H9 (cell line): ENCODE measurements at regions not wholly inside any gene's neighbourhood (a gene's known extent, or its start where the extent isn't known, plus 50 kb on each side); places are given as distances from the start of the nearest gene placed in this dataset.

ENCODE experiments used
- DNase-seq: peaks from one replicate; pipeline ENCODE4 v3.0.0-alpha.2; 2017
- H2AFZ ChIP-seq: one replicate; pipeline ENCODE4 v1.6.1; 2013; ENCODE audit warnings: mild to moderate bottlenecking, low read length, control low read depth, moderate library complexity
- H2AK5ac ChIP-seq: 2 replicates; pipeline ENCODE4 v1.6.1; 2013; ENCODE audit warnings: low read length, control low read depth, mixed read lengths; ENCODE audit not compliant: insufficient read length
- H2BK120ac ChIP-seq: one replicate; pipeline ENCODE4 v1.6.1; 2013; ENCODE audit warnings: low read depth, mild to moderate bottlenecking, low read length, control low read depth, inconsistent platforms; ENCODE audit not compliant: poor library complexity, severe bottlenecking
- H2BK12ac ChIP-seq: 2 replicates; pipeline ENCODE4 v1.6.1; 2013; ENCODE audit warnings: low read length, control low read depth, mixed read lengths, low read depth; ENCODE audit not compliant: insufficient read length
- H2BK15ac ChIP-seq: 2 replicates; pipeline ENCODE4 v1.6.1; 2013; ENCODE audit warnings: low read depth, low read length, control low read depth
- H2BK20ac ChIP-seq: one replicate; pipeline ENCODE4 v1.6.1; 2013; ENCODE audit warnings: low read depth, mild to moderate bottlenecking, low read length, control low read depth, inconsistent platforms; ENCODE audit not compliant: poor library complexity, severe bottlenecking
- H2BK5ac ChIP-seq: 2 replicates; pipeline ENCODE4 v1.6.1; 2013; ENCODE audit warnings: low read length, control low read depth, mixed read lengths; ENCODE audit not compliant: insufficient read length
- H3K14ac ChIP-seq: 2 replicates; pipeline ENCODE4 v1.6.1; 2013; ENCODE audit warnings: low read length, control low read depth; ENCODE audit not compliant: insufficient read depth
- H3K18ac ChIP-seq: 2 replicates; pipeline ENCODE4 v1.6.1; 2013; ENCODE audit warnings: low read depth, mild to moderate bottlenecking, mixed read lengths, low read length, control low read depth; ENCODE audit not compliant: insufficient read length
- H3K23ac ChIP-seq: 2 replicates; pipeline ENCODE4 v1.6.1; 2013; ENCODE audit warnings: low read length, control low read depth, mixed read lengths, low read depth; ENCODE audit not compliant: insufficient read length
- H3K23me2 ChIP-seq: 2 replicates; pipeline ENCODE4 v1.6.1; 2013; ENCODE audit warnings: low read depth, mild to moderate bottlenecking, mixed read lengths, low read length, control low read depth; ENCODE audit not compliant: insufficient read length, poor library complexity, severe bottlenecking
- H3K27ac ChIP-seq: 2 replicates; pipeline ENCODE4 v1.5.1; 2013; ENCODE audit warnings: low read length, control low read depth, mixed read lengths, low read depth; ENCODE audit not compliant: insufficient read length
- H3K27me3 ChIP-seq: 2 replicates; pipeline ENCODE4 v1.6.1; 2013; ENCODE audit warnings: low read length, control low read depth, inconsistent platforms; ENCODE audit not compliant: insufficient read depth
- H3K4ac ChIP-seq: 2 replicates; pipeline ENCODE4 v1.6.1; 2013; ENCODE audit warnings: low read depth, mild to moderate bottlenecking, control low read depth, inconsistent platforms, low read length, moderate library complexity
- H3K4me1 ChIP-seq: 2 replicates; pipeline ENCODE4 v1.6.1; 2013; ENCODE audit warnings: low read length, control low read depth, inconsistent platforms; ENCODE audit not compliant: insufficient read depth
- H3K4me2 ChIP-seq: 2 replicates; pipeline ENCODE4 v1.6.1; 2013; ENCODE audit warnings: low read length, control low read depth, mixed read lengths; ENCODE audit not compliant: insufficient read length, insufficient read depth
- H3K56ac ChIP-seq: 2 replicates; pipeline ENCODE4 v1.6.1; 2013; ENCODE audit warnings: low read depth, mild to moderate bottlenecking, mixed read lengths, low read length, control low read depth; ENCODE audit not compliant: insufficient read length
- H3K79me1 ChIP-seq: 2 replicates; pipeline ENCODE4 v1.6.1; 2013; ENCODE audit warnings: low read depth, mild to moderate bottlenecking, moderate library complexity, low read length, control low read depth, inconsistent platforms; ENCODE audit not compliant: insufficient read depth, poor library complexity, severe bottlenecking
- H3K79me2 ChIP-seq: 2 replicates; pipeline ENCODE4 v1.6.1; 2013; ENCODE audit warnings: low read length, control low read depth, inconsistent platforms; ENCODE audit not compliant: insufficient read depth
- H3K9ac ChIP-seq: 2 replicates; pipeline ENCODE4 v1.6.1; 2013; ENCODE audit warnings: low read length, control low read depth, mixed read lengths; ENCODE audit not compliant: insufficient read length; ENCODE audit errors: extremely low read depth
- H3K9me3 ChIP-seq: one replicate; pipeline ENCODE4 v1.6.1; 2013; ENCODE audit warnings: low read depth, low read length, inconsistent platforms; ENCODE audit not compliant: control insufficient read depth
- H3T11ph ChIP-seq: one replicate; pipeline ENCODE4 v1.6.1; 2013; ENCODE audit warnings: mild to moderate bottlenecking, low read length, control low read depth, inconsistent platforms
- H4K20me1 ChIP-seq: one replicate; pipeline ENCODE4 v1.6.1; 2013; ENCODE audit not compliant: control insufficient read depth, insufficient read length, insufficient read depth
- H4K5ac ChIP-seq: 2 replicates; pipeline ENCODE4 v1.6.1; 2013; ENCODE audit warnings: low read depth, mild to moderate bottlenecking, mixed read lengths, low read length, control low read depth; ENCODE audit not compliant: insufficient read length
- H4K8ac ChIP-seq: replicated peaks from 2 replicates; pipeline ENCODE4 v1.6.1; 2013; ENCODE audit warnings: low read length, control low read depth, mixed read lengths, low read depth; ENCODE audit not compliant: insufficient read length
- H4K91ac ChIP-seq: 2 replicates; pipeline ENCODE4 v1.6.1; 2013; ENCODE audit warnings: low read depth, mild to moderate bottlenecking, moderate library complexity, mixed read lengths, low read length, control low read depth; ENCODE audit not compliant: insufficient read length
- H3K27ac Mint-ChIP-seq, 3 experiments: 2 replicates in 2 of 3; 3 replicates in 1 of 3; pipeline ENCODE4 v1.8.0; 2020 to 2021; ENCODE audit warnings: mixed read lengths in 3 of 3, mild to moderate bottlenecking in 1 of 3, moderate library complexity in 1 of 3
- H3K27me3 Mint-ChIP-seq: 2 replicates; pipeline ENCODE4 v1.8.0; 2021; ENCODE audit warnings: low read depth, mild to moderate bottlenecking, moderate library complexity, mixed read lengths
- H3K36me3 Mint-ChIP-seq, 3 experiments: 2 replicates in 2 of 3; 3 replicates in 1 of 3; pipeline ENCODE4 v1.8.0; 2020 to 2021; ENCODE audit warnings: low read depth in 3 of 3, mixed read lengths in 3 of 3; ENCODE audit not compliant: insufficient read depth in 1 of 3
- H3K4me1 Mint-ChIP-seq, 2 experiments: 2 replicates each; pipeline ENCODE4 v1.8.0; 2020; ENCODE audit warnings: mixed read lengths in 2 of 2
- H3K4me3 Mint-ChIP-seq, 2 experiments: 2 replicates in 1 of 2; 3 replicates in 1 of 2; pipeline ENCODE4 v1.8.0; 2020 to 2021; ENCODE audit warnings: mild to moderate bottlenecking in 2 of 2, mixed read lengths in 2 of 2, moderate library complexity in 1 of 2
- H3K9me3 Mint-ChIP-seq, 2 experiments: 2 replicates in 1 of 2; 3 replicates in 1 of 2; pipeline ENCODE4 v1.8.0; 2020; ENCODE audit warnings: mild to moderate bottlenecking in 2 of 2, mixed read lengths in 2 of 2, moderate library complexity in 1 of 2
- WGBS: extraction: QIAGEN DNeasy Blood & Tissue Kit; methylation state at CpG from one replicate; pipeline ENCODE4 v1.1.7; 2013; ENCODE audit warnings: missing lambda C conversion rate, low lambda C conversion rate, mixed read lengths; ENCODE audit not compliant: insufficient read length; ENCODE audit errors: extremely low coverage; 5-methylcytosine and 5-hydroxymethylcytosine counted together
- TF ChIP-seq, protein P1 (sequence below): fragments of 200-600 bp; sonication (generic); conservative IDR thresholded peaks from 3 replicates; pipeline ENCODE4 v1.8.0; 2021; ENCODE audit warnings: antibody characterized with exemption, mild to moderate bottlenecking

DNA sequence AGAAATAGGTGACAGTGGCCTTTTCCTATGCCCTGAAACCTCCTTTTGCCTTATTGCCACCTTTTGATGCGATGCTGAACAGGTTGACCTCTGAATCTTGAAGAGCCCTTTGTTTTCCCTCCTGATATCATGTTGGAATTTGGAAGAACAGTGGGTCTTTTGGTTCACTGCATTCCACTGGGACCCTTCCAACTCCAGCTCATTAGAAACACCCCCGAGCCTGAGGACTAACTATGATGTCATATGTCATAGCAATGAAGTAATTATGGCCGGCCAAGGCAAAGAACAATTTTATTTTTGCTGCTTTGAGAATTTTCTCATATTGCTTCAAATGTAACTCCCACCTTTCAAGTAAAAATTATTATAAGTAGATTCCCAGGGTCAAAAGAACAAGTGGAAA, 353.4 kb upstream of the JAG1 start:
- Histone ChIP-seq H3K79me1 (no peaks in the 10 kb centered on the region), H4K8ac (no peak overlapping the region), H4K5ac (no peak overlapping the region), H4K20me1 (no peaks in the 10 kb centered on the region), H3K4ac (no peak overlapping the region), H3K18ac (no peak overlapping the region), H2BK15ac (no peak overlapping the region), H2BK5ac (no peak overlapping the region), H3K23ac (no peak overlapping the region), H3K14ac (no peak overlapping the region), H2AFZ (no peak overlapping the region), H2BK20ac (no peak overlapping the region), H2AK5ac (no peak overlapping the region), H3K27me3 (no peaks in the 10 kb centered on the region), H3K4me2 (no peak overlapping the region), H3K79me2 (no peaks in the 10 kb centered on the region), H3K9me3 (no peaks in the 10 kb centered on the region), H4K91ac (no peak overlapping the region), H3K27ac (no peak overlapping the region), H3K4me1 (no peaks in the 10 kb centered on the region), H3T11ph (no peak overlapping the region), H2BK120ac (no peak overlapping the region), H3K9ac (no peak overlapping the region), H3K23me2 (no peaks in the 10 kb centered on the region), H2BK12ac (no peak overlapping the region), H3K56ac (no peak overlapping the region)
- no CpG with 5 or more reads among the region's 3 CpGs for WGBS
- Mint-ChIP-seq H3K4me1 (no peaks in the 10 kb centered on the region), H3K27me3 (no peaks in the 10 kb centered on the region), H3K27ac (no peak overlapping the region), H3K9me3 (peaks cover 3 to 5% of the 10 kb centered on the region in 2 experiments; a peak in 2 of 5 replicates), H3K4me3 (no peak overlapping the region), H3K36me3 (peaks cover 0 to 4% (median 0%) of the 10 kb centered on the region in 3 experiments; a peak in 2 of 7 replicates)
- DNase-seq, result no peak
- TF ChIP-seq, protein P1, sequence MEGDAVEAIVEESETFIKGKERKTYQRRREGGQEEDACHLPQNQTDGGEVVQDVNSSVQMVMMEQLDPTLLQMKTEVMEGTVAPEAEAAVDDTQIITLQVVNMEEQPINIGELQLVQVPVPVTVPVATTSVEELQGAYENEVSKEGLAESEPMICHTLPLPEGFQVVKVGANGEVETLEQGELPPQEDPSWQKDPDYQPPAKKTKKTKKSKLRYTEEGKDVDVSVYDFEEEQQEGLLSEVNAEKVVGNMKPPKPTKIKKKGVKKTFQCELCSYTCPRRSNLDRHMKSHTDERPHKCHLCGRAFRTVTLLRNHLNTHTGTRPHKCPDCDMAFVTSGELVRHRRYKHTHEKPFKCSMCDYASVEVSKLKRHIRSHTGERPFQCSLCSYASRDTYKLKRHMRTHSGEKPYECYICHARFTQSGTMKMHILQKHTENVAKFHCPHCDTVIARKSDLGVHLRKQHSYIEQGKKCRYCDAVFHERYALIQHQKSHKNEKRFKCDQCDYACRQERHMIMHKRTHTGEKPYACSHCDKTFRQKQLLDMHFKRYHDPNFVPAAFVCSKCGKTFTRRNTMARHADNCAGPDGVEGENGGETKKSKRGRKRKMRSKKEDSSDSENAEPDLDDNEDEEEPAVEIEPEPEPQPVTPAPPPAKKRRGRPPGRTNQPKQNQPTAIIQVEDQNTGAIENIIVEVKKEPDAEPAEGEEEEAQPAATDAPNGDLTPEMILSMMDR, result no peak
